ENCODE measurements at regions not wholly inside any gene's neighbourhood (a gene's known extent, or its start where the extent isn't known, plus 50 kb on each side); places are given as distances from the start of the nearest gene placed in this dataset.

DNA sequence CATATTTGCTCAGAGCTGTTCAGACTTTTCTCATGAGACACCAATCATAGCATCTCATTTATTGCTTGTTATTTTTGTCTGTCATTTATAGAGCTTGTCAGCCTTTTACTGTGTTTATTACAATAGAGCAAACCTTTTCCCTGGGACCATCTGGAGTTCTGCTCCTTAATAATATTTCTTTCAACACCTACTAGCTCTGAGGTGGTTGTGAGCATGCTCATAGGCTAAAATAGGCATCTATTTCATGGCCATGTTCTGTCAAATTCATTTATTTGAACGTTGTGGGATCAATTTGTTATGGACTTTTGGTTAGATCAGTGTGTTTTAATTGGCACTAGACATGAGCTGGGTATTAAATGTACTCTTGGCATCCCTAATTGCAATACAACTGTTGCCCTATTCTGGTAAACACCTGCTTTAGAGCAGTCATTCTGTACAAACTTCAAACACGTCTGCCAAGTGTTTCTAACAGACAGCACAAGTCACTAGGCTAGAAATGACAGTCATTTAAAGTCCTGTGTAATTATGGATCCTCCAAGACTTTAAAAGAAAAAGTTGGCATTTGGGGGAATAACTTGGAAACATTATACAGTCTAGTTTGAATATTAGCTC lies 766.3 kb downstream of the ZNF385D start:
- TF ChIP-seq EZH2phosphoT487 (IDR thresholded peaks at IDR 0.05; ENCODE audit: borderline replicate concordance) = no peak
- TF ChIP-seq, protein P1, sequence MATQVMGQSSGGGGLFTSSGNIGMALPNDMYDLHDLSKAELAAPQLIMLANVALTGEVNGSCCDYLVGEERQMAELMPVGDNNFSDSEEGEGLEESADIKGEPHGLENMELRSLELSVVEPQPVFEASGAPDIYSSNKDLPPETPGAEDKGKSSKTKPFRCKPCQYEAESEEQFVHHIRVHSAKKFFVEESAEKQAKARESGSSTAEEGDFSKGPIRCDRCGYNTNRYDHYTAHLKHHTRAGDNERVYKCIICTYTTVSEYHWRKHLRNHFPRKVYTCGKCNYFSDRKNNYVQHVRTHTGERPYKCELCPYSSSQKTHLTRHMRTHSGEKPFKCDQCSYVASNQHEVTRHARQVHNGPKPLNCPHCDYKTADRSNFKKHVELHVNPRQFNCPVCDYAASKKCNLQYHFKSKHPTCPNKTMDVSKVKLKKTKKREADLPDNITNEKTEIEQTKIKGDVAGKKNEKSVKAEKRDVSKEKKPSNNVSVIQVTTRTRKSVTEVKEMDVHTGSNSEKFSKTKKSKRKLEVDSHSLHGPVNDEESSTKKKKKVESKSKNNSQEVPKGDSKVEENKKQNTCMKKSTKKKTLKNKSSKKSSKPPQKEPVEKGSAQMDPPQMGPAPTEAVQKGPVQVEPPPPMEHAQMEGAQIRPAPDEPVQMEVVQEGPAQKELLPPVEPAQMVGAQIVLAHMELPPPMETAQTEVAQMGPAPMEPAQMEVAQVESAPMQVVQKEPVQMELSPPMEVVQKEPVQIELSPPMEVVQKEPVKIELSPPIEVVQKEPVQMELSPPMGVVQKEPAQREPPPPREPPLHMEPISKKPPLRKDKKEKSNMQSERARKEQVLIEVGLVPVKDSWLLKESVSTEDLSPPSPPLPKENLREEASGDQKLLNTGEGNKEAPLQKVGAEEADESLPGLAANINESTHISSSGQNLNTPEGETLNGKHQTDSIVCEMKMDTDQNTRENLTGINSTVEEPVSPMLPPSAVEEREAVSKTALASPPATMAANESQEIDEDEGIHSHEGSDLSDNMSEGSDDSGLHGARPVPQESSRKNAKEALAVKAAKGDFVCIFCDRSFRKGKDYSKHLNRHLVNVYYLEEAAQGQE (IDR thresholded peaks at IDR 0.05; ENCODE audit: low read depth) = no peak
- TF ChIP-seq CBX3 (IDR thresholded peaks at IDR 0.05; ENCODE audit: low read depth) = no peak
- TF ChIP-seq ZNF274 (IDR thresholded peaks at IDR 0.05; ENCODE audit: low read depth, low read length) = no peak
- no peak for TF ChIP-seq POLR2A (IDR thresholded peaks at IDR 0.05; ENCODE audit: borderline replicate concordance, extremely low read depth, insufficient read depth, insufficient read length)
- TF ChIP-seq EZH2 (IDR thresholded peaks at IDR 0.05) = no peak
- TF ChIP-seq JUND (IDR thresholded peaks at IDR 0.05) = no peak
- TF ChIP-seq, protein P2, sequence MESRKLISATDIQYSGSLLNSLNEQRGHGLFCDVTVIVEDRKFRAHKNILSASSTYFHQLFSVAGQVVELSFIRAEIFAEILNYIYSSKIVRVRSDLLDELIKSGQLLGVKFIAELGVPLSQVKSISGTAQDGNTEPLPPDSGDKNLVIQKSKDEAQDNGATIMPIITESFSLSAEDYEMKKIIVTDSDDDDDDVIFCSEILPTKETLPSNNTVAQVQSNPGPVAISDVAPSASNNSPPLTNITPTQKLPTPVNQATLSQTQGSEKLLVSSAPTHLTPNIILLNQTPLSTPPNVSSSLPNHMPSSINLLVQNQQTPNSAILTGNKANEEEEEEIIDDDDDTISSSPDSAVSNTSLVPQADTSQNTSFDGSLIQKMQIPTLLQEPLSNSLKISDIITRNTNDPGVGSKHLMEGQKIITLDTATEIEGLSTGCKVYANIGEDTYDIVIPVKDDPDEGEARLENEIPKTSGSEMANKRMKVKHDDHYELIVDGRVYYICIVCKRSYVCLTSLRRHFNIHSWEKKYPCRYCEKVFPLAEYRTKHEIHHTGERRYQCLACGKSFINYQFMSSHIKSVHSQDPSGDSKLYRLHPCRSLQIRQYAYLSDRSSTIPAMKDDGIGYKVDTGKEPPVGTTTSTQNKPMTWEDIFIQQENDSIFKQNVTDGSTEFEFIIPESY (IDR thresholded peaks at IDR 0.05; ENCODE audit: extremely low read depth, insufficient replicate concordance, low read length) = no peak
- TF ChIP-seq EGR1 (IDR thresholded peaks at IDR 0.05; ENCODE audit: low read depth) = no peak
- TF ChIP-seq ELF1 (IDR thresholded peaks at IDR 0.05; ENCODE audit: borderline replicate concordance, low read depth) = no peak
- no peak for TF ChIP-seq RAD21 (IDR thresholded peaks at IDR 0.05; ENCODE audit: low read depth)
- TF ChIP-seq, protein P3, sequence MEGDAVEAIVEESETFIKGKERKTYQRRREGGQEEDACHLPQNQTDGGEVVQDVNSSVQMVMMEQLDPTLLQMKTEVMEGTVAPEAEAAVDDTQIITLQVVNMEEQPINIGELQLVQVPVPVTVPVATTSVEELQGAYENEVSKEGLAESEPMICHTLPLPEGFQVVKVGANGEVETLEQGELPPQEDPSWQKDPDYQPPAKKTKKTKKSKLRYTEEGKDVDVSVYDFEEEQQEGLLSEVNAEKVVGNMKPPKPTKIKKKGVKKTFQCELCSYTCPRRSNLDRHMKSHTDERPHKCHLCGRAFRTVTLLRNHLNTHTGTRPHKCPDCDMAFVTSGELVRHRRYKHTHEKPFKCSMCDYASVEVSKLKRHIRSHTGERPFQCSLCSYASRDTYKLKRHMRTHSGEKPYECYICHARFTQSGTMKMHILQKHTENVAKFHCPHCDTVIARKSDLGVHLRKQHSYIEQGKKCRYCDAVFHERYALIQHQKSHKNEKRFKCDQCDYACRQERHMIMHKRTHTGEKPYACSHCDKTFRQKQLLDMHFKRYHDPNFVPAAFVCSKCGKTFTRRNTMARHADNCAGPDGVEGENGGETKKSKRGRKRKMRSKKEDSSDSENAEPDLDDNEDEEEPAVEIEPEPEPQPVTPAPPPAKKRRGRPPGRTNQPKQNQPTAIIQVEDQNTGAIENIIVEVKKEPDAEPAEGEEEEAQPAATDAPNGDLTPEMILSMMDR (IDR thresholded peaks at IDR 0.05 in 2 of 3, conservative IDR thresholded peaks at IDR 0.05 in 1 of 3; ENCODE audit: borderline replicate concordance in 1 of 3, insufficient read depth in 1 of 3, low read depth in 2 of 3, low read length in 2 of 3) = no peak
- TF ChIP-seq SIN3A (IDR thresholded peaks at IDR 0.05; ENCODE audit: low read depth) = no peak
- TF ChIP-seq, protein P4, sequence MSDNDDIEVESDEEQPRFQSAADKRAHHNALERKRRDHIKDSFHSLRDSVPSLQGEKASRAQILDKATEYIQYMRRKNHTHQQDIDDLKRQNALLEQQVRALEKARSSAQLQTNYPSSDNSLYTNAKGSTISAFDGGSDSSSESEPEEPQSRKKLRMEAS (IDR thresholded peaks at IDR 0.05) = no peak
- no peak for TF ChIP-seq SRF (IDR thresholded peaks at IDR 0.05; ENCODE audit: low read depth)
- TF ChIP-seq TCF7L2 (IDR thresholded peaks at IDR 0.05; ENCODE audit: borderline replicate concordance, extremely low read depth, insufficient read depth, insufficient read length) = no peak
- no peak overlapping the region for H3K4me2 ChIP-seq (ENCODE audit: low read length)
- RAD21 ChIA-PET (ENCODE audit: low non-redundant PET in 1 of 2, low total read pairs in 2 of 2, uncharacterized antibody in 2 of 2, unreplicated experiment in 2 of 2) = no interaction called here
- no peak overlapping the region for H2AFZ ChIP-seq (ENCODE audit: low read depth, low read length, poor library complexity, severe bottlenecking)
- POLR2A ChIA-PET = no interaction called here
- H3K9ac ChIP-seq (ENCODE audit: low read length) = no peak overlapping the region
- H3K9me2 ChIP-seq (ENCODE audit: insufficient read depth) = no peaks in the 10 kb centered on the region
- no peaks in the 10 kb centered on the region for H3K36me3 ChIP-seq (ENCODE audit: control insufficient read depth in 1 of 2, insufficient read depth in 2 of 2, low read length in 2 of 2)
- no peaks in the 10 kb centered on the region for H4K20me1 ChIP-seq (ENCODE audit: insufficient read depth)
- H3K27ac ChIP-seq (ENCODE audit: low read depth, low read length) = no peak overlapping the region
- BruUV-seq (replicated peaks) = no TSS peak
- ATAC-seq (no peak), DNase-seq (ENCODE audit: low read depth, low spot score) (no peak)
- H3K4me3 ChIP-seq (replicated peaks in 1 of 2; ENCODE audit: low read depth in 1 of 2, low read length in 2 of 2) = no peak overlapping the region
- H3K27me3 ChIP-seq (ENCODE audit: insufficient read depth, low read length) = no peaks in the 10 kb centered on the region
- H3K4me1 ChIP-seq (ENCODE audit: control insufficient read depth in 1 of 2, insufficient read depth in 2 of 2, low read length in 2 of 2) = no peaks in the 10 kb centered on the region
- CTCF ChIA-PET = no interaction called here
- intact Hi-C loops (cut with micrococcal nuclease) = no loop called here
- no peaks in the 10 kb centered on the region for H3K79me2 ChIP-seq (ENCODE audit: insufficient read depth, low read length)
- H3K9me3 ChIP-seq (ENCODE audit: control insufficient read depth in 1 of 2, insufficient read depth in 1 of 2, low read depth in 1 of 2, low read length in 2 of 2) = peaks cover 5 to 17% of the 10 kb centered on the region in 2 experiments; a peak in 3 of 4 replicates

All from HCT116 (cell line).